Left ventricle myocardium inferior (tissue), 1 donor: ENCODE measurements at regions not wholly inside any gene's neighbourhood (a gene's known extent, or its start where the extent isn't known, plus 50 kb on each side); places are given as distances from the start of the nearest gene placed in this dataset.

Source experiments
- DNase-seq: peaks from one replicate; pipeline ENCODE4 v3.0.0-alpha.2; 2020
- H3K27ac ChIP-seq: fragments of 200-600 bp; replicated peaks from 2 replicates; pipeline ENCODE4 v1.8.0; 2021
- H3K27me3 ChIP-seq: fragments of 200-600 bp; 2 replicates; pipeline ENCODE4 v1.8.0; 2021; ENCODE audit warnings: low read depth
- H3K36me3 ChIP-seq: fragments of 200-600 bp; 2 replicates; pipeline ENCODE4 v1.8.0; 2021
- H3K4me1 ChIP-seq: fragments of 200-600 bp; 2 replicates; pipeline ENCODE4 v1.8.0; 2021
- H3K4me3 ChIP-seq: fragments of 200-600 bp; 2 replicates; pipeline ENCODE4 v1.8.0; 2021; ENCODE audit warnings: mild to moderate bottlenecking, moderate library complexity
- H3K9me3 ChIP-seq: fragments of 200-600 bp; replicated peaks from 2 replicates; pipeline ENCODE4 v1.8.0; 2021
- CTCF ChIP-seq: fragments of 200-600 bp; IDR thresholded peaks from 2 replicates; pipeline ENCODE4 v1.8.0; 2021; ENCODE audit warnings: antibody characterized with exemption, mild to moderate bottlenecking, borderline replicate concordance
- intact Hi-C: fragments of 100-400 bp; cut with micrococcal nuclease; formaldehyde crosslinking; loops from one replicate; pipeline ENCODE4 v1.11.0; 2022
- donor health status: DM: no; HTN: yes; CAD: no; lungs with severe emphysema.

GRCh38 chr4:151987606-151988005 lies 226.8 kb upstream of the GATB start:
- Histone ChIP-seq H3K9me3 (no peaks in the 10 kb centered on the region), H3K4me1 (peaks cover 27% of the 10 kb centered on the region), H3K4me3 (no peak overlapping the region), H3K27me3 (no peaks in the 10 kb centered on the region), H3K36me3 (no peaks in the 10 kb centered on the region), H3K27ac (no peak overlapping the region)
- intact Hi-C loops, result no loop called here
- DNase-seq, result no peak
- no peak for TF ChIP-seq CTCF

GRCh38 chr4:151983854-151984253 lies 223.0 kb upstream of the GATB start:
- no peak for DNase-seq
- H3K4me1 ChIP-seq, result peaks cover 7% of the 10 kb centered on the region
- intact Hi-C loops, result no loop called here

GRCh38 chr4:151979819-151980218 lies 219.0 kb upstream of the GATB start:
- no peak overlapping the region for H3K4me3 ChIP-seq
- DNase-seq, result no peak
- TF ChIP-seq CTCF, result no peak

More at GRCh38 chr4:151983854-151984253, 223.0 kb upstream of the GATB start:
- no peak overlapping the region for H3K27ac ChIP-seq
- no peaks in the 10 kb centered on the region for H3K36me3 ChIP-seq
- no peak for TF ChIP-seq CTCF
- H3K4me3 ChIP-seq, result no peak overlapping the region
- no peaks in the 10 kb centered on the region for H3K27me3 ChIP-seq
- no peaks in the 10 kb centered on the region for H3K9me3 ChIP-seq

GRCh38 chr4:151968643-151969042 lies 207.8 kb upstream of the GATB start:
- DNase-seq, result no peak
- Histone ChIP-seq H3K4me3 (no peak overlapping the region), H3K4me1 (no peaks in the 10 kb centered on the region), H3K36me3 (no peaks in the 10 kb centered on the region), H3K27ac (no peak overlapping the region), H3K9me3 (no peaks in the 10 kb centered on the region), H3K27me3 (no peaks in the 10 kb centered on the region)
- TF ChIP-seq CTCF, result no peak
- intact Hi-C loops, result no loop called here

More at GRCh38 chr4:151979819-151980218, 219.0 kb upstream of the GATB start:
- intact Hi-C loops, result no loop called here
- Histone ChIP-seq H3K36me3 (no peaks in the 10 kb centered on the region), H3K9me3 (peaks cover 20% of the 10 kb centered on the region), H3K4me1 (peaks cover 7% of the 10 kb centered on the region), H3K27me3 (no peaks in the 10 kb centered on the region), H3K27ac (no peak overlapping the region)

GRCh38 chr4:151967074-151967473 lies 206.3 kb upstream of the GATB start:
- DNase-seq, result no peak
- no peak overlapping the region for H3K27ac ChIP-seq
- TF ChIP-seq CTCF, result no peak
- no peaks in the 10 kb centered on the region for H3K9me3 ChIP-seq
- H3K36me3 ChIP-seq, result no peaks in the 10 kb centered on the region
- no peak overlapping the region for H3K4me3 ChIP-seq
- H3K27me3 ChIP-seq, result no peaks in the 10 kb centered on the region
- peaks cover 6% of the 10 kb centered on the region for H3K4me1 ChIP-seq
- intact Hi-C loops, result no loop called here
